D341Med (cell line): ENCODE measurements at regions not wholly inside any gene's neighbourhood (a gene's known extent, or its start where the extent isn't known, plus 50 kb on each side); places are given as distances from the start of the nearest gene placed in this dataset.

Experiments used
- DNase-seq: peaks from one replicate; pipeline ENCODE4 v3.0.0; 2012; ENCODE audit warnings: low spot score

DNA sequence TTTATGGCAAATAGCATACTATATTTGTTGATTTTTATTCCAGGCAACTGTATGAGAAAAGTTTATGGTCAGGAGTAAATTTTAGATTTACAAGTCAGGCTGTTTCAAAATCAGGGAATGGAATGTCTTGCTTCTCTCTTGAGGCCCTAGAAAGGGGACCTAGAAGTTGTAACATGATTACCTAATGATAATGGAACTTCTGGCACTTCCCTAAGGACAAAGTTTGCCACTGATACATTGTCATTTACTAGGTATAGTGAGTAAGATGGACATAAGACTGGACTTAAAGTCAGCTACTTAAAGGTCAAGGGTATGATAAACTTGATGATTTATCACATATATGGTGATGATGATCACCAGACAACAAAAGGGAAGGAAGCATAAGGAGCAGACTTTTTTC lies 103.3 kb upstream of the VRK2 start:
- DNase-seq = no peak

DNA sequence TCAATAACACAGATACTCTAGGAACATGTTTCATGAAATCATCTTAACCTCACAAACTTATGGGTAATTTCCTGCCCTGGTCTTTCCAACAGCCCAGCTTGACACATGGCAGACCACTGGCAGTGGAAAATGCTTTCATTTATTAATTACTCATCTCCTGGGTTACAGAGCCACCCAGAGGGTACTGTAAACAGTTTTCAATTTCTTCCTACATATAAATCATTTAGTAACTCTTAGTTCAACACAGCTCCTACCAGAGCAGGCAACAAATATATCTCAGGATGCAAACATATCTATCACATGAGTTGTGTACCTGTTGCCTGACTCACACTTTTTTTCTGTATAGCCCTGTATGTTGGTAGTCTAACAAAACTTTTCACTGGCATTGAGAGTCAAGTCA lies 99.2 kb upstream of the VRK2 start:
- DNase-seq = no peak

DNA sequence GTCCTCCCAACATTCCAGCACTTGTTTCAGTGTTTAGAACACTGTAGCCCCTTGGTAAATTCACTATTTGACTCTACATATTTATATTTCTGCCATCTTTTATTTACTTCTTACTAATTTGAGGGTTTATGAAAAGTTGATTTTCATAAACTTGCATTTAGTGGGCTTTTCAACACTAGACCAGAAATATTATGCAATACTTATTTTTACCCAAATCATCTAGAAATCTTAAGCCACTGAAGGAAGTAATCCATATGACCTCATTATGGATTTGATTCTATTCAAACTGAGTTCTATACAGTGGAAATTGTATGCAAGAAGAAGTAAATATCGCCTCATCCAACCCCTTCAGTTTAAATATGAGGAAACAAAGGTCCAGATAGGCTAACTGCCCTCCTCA lies 92.6 kb upstream of the VRK2 start:
- DNase-seq = no peak

DNA sequence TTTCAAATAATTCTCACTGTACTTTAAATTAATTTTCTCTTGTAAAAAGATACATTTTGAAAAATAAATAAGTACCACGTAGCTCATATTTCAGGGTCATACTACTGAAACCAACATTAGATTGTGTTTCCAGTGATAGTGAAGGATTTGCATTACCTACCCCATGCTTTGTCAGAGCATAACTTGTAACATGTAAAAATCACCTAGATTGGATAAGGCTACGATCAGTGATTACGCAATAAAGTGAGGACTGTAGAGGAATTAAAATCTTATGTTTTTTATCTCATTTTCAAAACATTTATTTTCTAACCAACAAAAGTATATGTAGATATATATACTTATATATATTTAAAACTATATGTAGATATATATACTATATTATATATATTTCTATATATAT lies 89.4 kb upstream of the VRK2 start:
- no peak for DNase-seq

DNA sequence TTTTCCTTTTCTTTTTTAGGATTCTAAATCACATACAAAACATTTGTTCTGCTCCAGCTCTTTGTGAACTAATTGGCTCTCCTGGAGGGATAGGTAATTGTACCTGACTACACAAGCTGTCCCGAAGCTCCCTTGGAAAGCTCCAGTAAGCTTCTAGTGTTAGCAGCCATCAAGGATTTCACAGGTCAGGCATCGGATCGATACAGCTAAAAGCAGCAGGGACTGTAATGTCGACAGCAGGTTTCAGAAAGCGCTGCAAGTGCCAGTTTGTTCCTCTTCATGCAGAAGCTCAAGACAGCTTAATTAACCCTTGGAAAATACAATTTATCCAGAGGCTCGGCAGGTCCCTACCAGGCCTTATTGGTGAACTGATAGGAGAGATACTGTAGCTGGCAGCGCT lies 87.2 kb upstream of the VRK2 start:
- no peak for DNase-seq

DNA sequence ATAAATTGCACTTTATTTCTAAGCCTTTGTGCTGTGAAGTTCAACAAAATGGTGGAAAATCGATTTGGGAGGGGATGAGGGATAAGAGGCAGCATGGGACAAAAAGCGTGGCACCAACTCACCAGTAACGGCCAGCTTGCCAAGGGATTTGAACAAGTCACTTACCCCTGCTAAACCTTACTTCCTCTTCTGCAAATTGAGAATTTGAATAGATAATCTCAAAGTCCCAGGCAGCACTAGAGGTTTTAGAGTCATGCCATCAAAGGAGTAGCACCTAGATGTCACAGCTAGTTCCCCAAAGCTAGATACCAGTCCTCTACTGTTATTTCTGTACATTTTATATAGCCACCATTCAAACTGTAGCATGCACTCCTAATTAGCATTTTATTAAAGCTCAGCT lies 83.7 kb upstream of the VRK2 start:
- no peak for DNase-seq

DNA sequence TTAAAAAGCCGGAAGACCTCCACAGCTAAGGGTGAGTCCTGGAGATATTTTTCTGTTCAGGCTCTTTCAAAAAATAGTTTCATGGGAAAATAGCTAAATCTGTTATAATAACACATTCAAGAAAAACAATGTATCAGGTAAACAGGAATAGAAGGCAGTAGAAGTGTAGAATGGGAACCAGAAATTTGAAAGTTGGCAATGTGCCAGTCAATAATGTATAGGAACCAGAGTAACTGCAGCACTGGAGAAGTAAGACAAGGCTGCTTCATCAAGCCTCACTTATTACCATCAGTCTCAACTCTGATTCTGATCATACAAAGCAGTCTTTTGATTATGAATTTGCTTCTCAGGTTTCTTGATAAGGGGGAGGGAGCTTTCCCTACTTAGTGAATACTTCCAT lies 81.4 kb upstream of the VRK2 start:
- DNase-seq = no peak

DNA sequence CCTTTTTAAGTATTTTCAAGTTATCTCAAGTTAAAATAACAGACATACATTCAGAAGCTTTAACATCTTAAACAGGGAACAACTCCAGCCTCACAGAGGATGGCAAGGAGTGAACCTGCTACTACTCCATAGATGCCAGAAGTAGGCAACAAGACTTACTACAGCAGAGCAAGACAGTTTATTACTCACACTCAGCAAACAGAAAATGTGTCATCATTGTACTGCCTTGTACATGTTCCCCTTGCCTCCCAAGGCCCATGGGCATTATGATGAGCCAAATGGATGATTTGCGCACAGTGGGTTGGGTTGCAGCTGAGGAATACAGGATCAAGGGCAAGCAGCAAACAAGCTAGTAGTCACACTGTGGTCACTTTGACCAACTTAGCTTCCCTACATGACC lies 80.6 kb upstream of the VRK2 start:
- DNase-seq = no peak

DNA sequence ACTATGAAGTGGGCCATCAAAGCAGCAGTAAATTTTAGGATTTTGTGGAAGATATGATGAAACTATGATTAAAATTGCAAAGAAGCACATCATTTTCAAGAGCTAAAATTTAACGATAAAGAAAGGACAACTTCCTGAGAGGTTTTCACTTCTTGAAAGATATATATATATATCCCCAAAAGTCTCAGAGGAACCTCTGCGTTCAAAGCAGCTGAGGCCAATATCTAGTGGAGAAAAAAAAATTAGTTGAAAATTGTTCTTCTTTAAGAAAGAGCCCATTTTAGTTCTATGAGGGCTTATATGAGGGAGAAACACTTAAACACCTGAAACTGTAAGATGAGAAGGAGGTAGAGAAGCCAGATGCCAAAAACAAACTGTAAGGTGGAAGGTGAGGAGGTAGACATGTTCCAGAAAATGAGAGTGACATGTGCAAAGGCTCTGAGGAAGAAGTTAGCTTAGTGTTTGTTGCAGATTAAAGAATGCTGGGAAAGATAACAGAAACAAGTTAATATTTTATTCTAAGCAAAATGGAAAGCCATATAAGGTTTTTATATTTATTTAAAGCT lies 72.9 kb upstream of the VRK2 start:
- no peak for DNase-seq

DNA sequence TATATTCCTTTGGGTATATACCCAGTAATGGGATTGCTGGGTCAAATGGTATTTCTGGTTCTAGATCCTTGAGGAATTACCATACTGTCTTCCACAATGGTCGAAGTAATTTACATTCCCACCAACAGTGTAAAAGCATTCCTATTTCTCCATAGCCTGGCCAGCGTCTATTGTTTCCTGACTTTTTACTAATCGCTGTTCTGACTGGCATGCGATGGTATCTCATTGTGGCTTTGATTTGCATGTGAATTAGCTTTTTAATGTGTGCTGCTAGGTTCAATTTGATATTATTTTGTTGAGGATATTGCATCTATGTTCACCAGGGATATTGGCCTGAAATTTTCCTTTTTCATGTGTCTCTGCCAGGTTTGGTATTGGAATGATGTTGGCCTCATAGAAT lies 67.4 kb upstream of the VRK2 start:
- no peak for DNase-seq

DNA sequence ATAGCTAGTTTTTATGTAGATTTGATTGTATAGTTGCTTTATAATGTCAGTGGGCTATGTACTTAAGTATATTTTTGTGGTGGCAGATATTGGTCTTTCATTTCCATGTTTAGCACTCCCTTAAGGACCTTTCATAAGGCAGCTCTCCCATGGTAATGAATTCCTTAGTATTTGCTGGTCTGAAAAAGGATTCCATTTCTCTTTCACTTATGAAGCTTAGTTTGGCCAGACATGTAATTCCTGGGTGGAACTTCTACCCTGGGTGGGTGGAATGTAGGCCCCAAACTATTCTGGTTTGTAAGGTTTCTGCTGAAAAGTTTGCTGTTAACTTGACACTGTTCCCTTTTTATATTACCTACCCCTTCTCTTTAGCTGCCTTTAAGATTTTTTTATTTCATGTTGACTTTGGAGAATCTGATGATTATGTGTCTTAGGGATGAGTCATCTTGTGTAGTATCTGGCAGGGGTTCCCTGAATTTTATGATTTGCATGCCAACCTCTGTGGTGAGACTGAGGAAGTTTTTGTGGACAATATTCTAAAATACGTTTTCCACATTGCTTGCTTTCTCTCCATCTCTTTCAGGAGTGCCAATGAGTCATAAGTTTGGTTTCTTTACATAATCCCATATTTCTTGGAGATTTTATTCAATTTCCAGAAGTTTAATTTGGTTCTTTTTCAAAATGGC lies 65.4 kb upstream of the VRK2 start:
- DNase-seq = no peak

DNA sequence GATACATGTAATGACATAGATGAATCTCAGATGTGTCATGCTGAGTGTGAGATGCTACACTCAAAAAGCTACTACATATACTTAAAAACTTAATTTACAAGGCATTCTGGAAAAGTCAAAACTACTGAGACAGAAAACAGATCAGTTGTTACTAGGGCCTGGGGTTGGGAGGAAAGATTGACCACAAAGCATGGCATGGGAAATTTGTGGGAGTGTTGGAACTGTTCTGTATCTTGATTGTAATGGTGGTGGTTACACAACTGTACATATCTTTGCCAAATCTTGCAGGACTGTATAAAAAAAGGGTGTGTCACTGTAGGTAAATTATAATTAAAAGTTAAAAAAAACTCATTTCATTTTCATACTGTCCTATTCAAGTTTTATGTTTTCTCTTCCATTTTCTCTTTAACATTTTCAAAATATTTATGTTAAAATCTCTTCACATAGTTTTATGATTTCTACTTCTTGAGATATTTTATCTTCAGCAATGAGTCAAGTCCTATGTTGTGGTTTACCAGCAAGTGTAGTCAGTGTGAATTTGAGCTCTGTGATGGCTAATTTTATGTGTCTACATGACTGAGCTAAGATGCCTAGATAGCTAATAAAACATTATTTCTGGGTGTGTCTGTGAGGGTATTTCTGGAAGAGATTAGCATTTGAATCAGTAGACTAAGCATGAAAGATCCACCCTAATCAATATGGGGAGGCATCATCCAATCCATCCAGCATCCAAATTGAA lies 58.6 kb upstream of the VRK2 start:
- DNase-seq = no peak

DNA sequence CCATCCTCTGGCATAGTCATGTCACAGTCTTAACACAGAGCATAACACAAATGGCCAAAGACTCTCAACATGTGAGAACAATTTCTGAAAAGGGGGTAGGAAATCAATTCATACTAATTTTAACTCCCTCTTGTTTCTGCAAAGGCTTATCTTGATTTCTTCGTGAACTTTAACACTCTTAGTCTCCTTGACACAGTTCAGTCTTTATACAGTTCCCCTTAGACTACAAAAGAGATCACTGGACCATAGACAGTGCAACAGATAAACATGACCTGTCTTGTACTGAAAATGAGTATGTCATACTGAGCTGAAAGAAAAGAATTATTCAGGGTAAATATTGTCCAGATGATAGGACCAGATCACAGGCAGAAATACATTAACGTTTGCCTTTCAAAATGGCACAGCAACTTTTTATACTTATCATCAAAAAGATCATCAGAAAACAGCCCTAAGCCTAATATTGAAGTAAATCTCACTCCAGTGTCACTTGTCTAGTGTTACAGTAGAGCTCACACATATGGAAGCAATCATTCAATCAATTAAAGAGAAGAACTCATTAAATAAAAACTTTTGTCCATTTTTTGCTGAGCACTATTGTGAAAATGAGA lies 56.4 kb upstream of the VRK2 start:
- DNase-seq = no peak
